K562 (cell line): ENCODE measurements at regions not wholly inside any gene's neighbourhood (a gene's known extent, or its start where the extent isn't known, plus 50 kb on each side); places are given as distances from the start of the nearest gene placed in this dataset.

ENCODE experiments used
- ATAC-seq: fragments of 200-7000 bp; cut with Tn5 transposase; 3 replicates; pipeline ENCODE4 v1.9.1; 2020; ENCODE audit warnings: moderate library complexity
- BruUV-seq: library from RNA; stranded (reverse); fragments of 400-500 nt; replicated peaks from 2 replicates; lab custom pipeline; 2021; lab: Mats Ljungman, UMichigan
- CTCF ChIA-PET: fragments of 300-600 bp; formaldehyde crosslinking; extraction: SDS; loops from one replicate; lab custom pipeline; 2021; ENCODE audit warnings: low intra/inter-chr PET ratio; lab: Yijun Ruan, JAX
- POLR2A ChIA-PET: fragments of 300-600, 350-650 bp; sonication (Branson Sonifier 250); formaldehyde crosslinking; extraction: SDS; loops from one replicate; lab custom pipeline; 2021; ENCODE audit warnings: antibody characterized with exemption, inconsistent platforms; lab: Yijun Ruan, JAX
- DNase-seq, 4 experiments: peaks; one replicate each; pipeline versions ENCODE4 v3.0.0 to v3.0.0-alpha.2; 2011 to 2018; ENCODE audit warnings: low spot score in 3 of 4, mixed read lengths in 3 of 4; ENCODE audit errors: extremely low read depth in 1 of 4
- FAIRE-seq: peaks from 2 replicates; lab custom pipeline; 2011; peaks lifted over from hg19 to GRCh38; lab: Jason Lieb, UNC
- H2AFZ ChIP-seq: 2 replicates; pipeline ENCODE4 v1.6.0; 2011; ENCODE audit warnings: low read depth, low read length, control low read depth, inconsistent platforms
- H3K27ac ChIP-seq: fragments of 200-600 bp; 3 replicates; pipeline ENCODE4 v1.8.0; 2011; ENCODE audit warnings: low read depth, mild to moderate bottlenecking, control low read depth, inconsistent platforms, low read length, moderate library complexity, mixed read lengths; ENCODE audit errors: extremely low read depth
- H3K27me3 ChIP-seq, 2 experiments: fragments of 300-600 bp in 1 of 2; 2 replicates in 1 of 2; 3 replicates in 1 of 2; pipeline versions ENCODE4 v1.6.0 to v1.8.0; 2011; ENCODE audit warnings: inconsistent platforms in 2 of 2, low read length in 2 of 2, mild to moderate bottlenecking in 1 of 2, mixed read lengths in 1 of 2, moderate library complexity in 1 of 2; ENCODE audit not compliant: control insufficient read depth in 2 of 2, insufficient read depth in 2 of 2
- H3K36me3 ChIP-seq: fragments of 300-600 bp; 3 replicates; pipeline ENCODE4 v1.8.0; 2011; ENCODE audit warnings: mild to moderate bottlenecking, low read length, inconsistent platforms; ENCODE audit not compliant: control insufficient read depth, insufficient read depth
- H3K4me1 ChIP-seq, 2 experiments: fragments of 200-600 bp in 1 of 2; replicated peaks in 1 of 2; 2 replicates in 1 of 2; 3 replicates in 1 of 2; pipeline versions ENCODE4 v1.5.1 to v1.8.0; 2011; ENCODE audit warnings: inconsistent platforms in 2 of 2, low read length in 2 of 2, mild to moderate bottlenecking in 1 of 2, mixed read lengths in 1 of 2, moderate library complexity in 1 of 2; ENCODE audit not compliant: control insufficient read depth in 2 of 2, insufficient read depth in 2 of 2
- H3K4me2 ChIP-seq: 2 replicates; pipeline ENCODE4 v1.6.1; 2011; ENCODE audit warnings: low read length, control low read depth, inconsistent platforms, mixed read lengths; ENCODE audit not compliant: insufficient read depth
- H3K4me3 ChIP-seq: fragments of 200-600 bp; sonication (generic), shearing (Covaris generic); 2 replicates; pipeline ENCODE4 v1.5.1; 2016; ENCODE audit warnings: control low read depth, inconsistent platforms
- H3K79me2 ChIP-seq: fragments of 200-600 bp; 3 replicates; pipeline ENCODE4 v1.8.0; 2011; ENCODE audit warnings: low read length, inconsistent platforms; ENCODE audit not compliant: control insufficient read depth, insufficient read depth
- H3K9ac ChIP-seq, 2 experiments: 2 replicates each; pipeline versions ENCODE4 v1.6.0 to v1.6.1; 2011; ENCODE audit warnings: low read depth in 2 of 2, low read length in 2 of 2, control low read depth in 1 of 2, inconsistent platforms in 1 of 2, mild to moderate bottlenecking in 1 of 2, mixed read lengths in 1 of 2; ENCODE audit not compliant: insufficient read depth in 1 of 2
- H3K9me1 ChIP-seq: one replicate; pipeline ENCODE4 v1.6.0; 2011; ENCODE audit warnings: inconsistent platforms, mild to moderate bottlenecking, low read length, moderate library complexity; ENCODE audit not compliant: control insufficient read depth, insufficient read depth
- H3K9me3 ChIP-seq: replicated peaks from 2 replicates; pipeline ENCODE4 v1.5.1; 2011; ENCODE audit warnings: low read depth, low read length, inconsistent platforms; ENCODE audit not compliant: control insufficient read depth, insufficient read depth
- H4K20me1 ChIP-seq: replicated peaks from 2 replicates; pipeline ENCODE4 v1.6.1; 2011; ENCODE audit warnings: low read length, inconsistent platforms, mixed read lengths; ENCODE audit not compliant: control insufficient read depth, insufficient read depth
- BRD4 ChIP-seq: fragments of 200-600 bp; sonication (generic); IDR thresholded peaks from 2 replicates; pipeline ENCODE4 v1.6.1; 2017; ENCODE audit warnings: inconsistent platforms
- HDAC3 ChIP-seq: fragments of 450-650 bp; IDR thresholded peaks from 2 replicates; pipeline ENCODE4 v1.6.1; 2018; ENCODE audit warnings: borderline replicate concordance, mild to moderate bottlenecking, moderate library complexity; ENCODE audit not compliant: partially characterized antibody
- LARP7 ChIP-seq: fragments of 450-650 bp; IDR thresholded peaks from 2 replicates; pipeline ENCODE4 v1.6.1; 2016
- POLR2AphosphoS5 ChIP-seq: IDR thresholded peaks from 2 replicates; pipeline ENCODE4 v1.6.1; 2011; ENCODE audit warnings: mild to moderate bottlenecking, low read depth, low read length, moderate library complexity; ENCODE audit not compliant: control insufficient read depth, insufficient read depth
- SRSF7 ChIP-seq: fragments of 200-400 bp; formaldehyde crosslinking; optimal IDR thresholded peaks from 2 replicates; pipeline ENCODE3; 2017; ENCODE audit warnings: mild to moderate bottlenecking, low read depth, low read length
- TAL1 ChIP-seq: fragments of 450-650 bp; IDR thresholded peaks from 2 replicates; pipeline ENCODE4 v1.6.1; 2016; ENCODE audit warnings: mild to moderate bottlenecking
- ZFP36 ChIP-seq: fragments of 150-350 bp; IDR thresholded peaks from 2 replicates; pipeline ENCODE4 v1.6.1; 2018; ENCODE audit warnings: low read length, low read depth; ENCODE audit not compliant: partially characterized antibody
- ZKSCAN1 ChIP-seq: fragments of 150-350 bp; IDR thresholded peaks from 2 replicates; pipeline ENCODE4 v1.6.1; 2016; ENCODE audit warnings: low read depth, low read length
- ZNF165 ChIP-seq: fragments of 250-450 bp; sonication (Bioruptor Pico); IDR thresholded peaks from 2 replicates; pipeline ENCODE4 v1.4.0; 2020; ENCODE audit warnings: borderline replicate concordance
- ZNF354B ChIP-seq: fragments of 250-450 bp; sonication (Bioruptor Pico); IDR thresholded peaks from 2 replicates; pipeline ENCODE4 v1.4.0; 2020
- ZNF445 ChIP-seq: fragments of 250-450 bp; sonication (Bioruptor Pico); IDR thresholded peaks from 2 replicates; pipeline ENCODE4 v1.4.0; 2020; ENCODE audit warnings: low read depth, mild to moderate bottlenecking, moderate library complexity
- ZNF551 ChIP-seq: fragments of 250-450 bp; sonication (Bioruptor Pico); IDR thresholded peaks from 2 replicates; pipeline ENCODE4 v1.5.0; 2021; ENCODE audit warnings: mild to moderate bottlenecking, moderate library complexity
- ZNF695 ChIP-seq: fragments of 450-650 bp; formaldehyde crosslinking; IDR thresholded peaks from 2 replicates; pipeline ENCODE4 v1.4.0; 2020; ENCODE audit warnings: mild to moderate bottlenecking, moderate library complexity
- WGBS: fragments of 100-300 bp; shearing (Covaris generic); methylation state at CpG from one replicate; pipeline ENCODE4 v1.1.6; 2016; ENCODE audit warnings: low coverage, mixed read lengths; ENCODE audit not compliant: insufficient coverage; ENCODE audit errors: missing lambda C conversion rate; 5-methylcytosine and 5-hydroxymethylcytosine counted together
- in situ Hi-C: fragments of 300-500 bp; cut with MboI; formaldehyde crosslinking; loops from 4 replicates; pipeline ENCODE4 v1.15.0; 2018; ENCODE audit warnings: inconsistent platforms, mixed read lengths
- intact Hi-C: fragments of 100-400 bp; cut with micrococcal nuclease; formaldehyde crosslinking; loops from 2 replicates; pipeline ENCODE4 v1.14.2; 2022
- TF ChIP-seq, protein P1 (sequence below): fragments of 250-450 bp; sonication (Bioruptor Pico); IDR thresholded peaks from 2 replicates; pipeline ENCODE4 v1.8.0; 2021; ENCODE audit warnings: mild to moderate bottlenecking, moderate library complexity
- TF ChIP-seq, protein P2 (sequence below), 3 experiments: fragments of 200-800 bp in 1 of 3; sonication (Bioruptor generic) in 1 of 3; sonication (generic) in 1 of 3; formaldehyde crosslinking in 1 of 3; IDR thresholded peaks; 2 replicates each; pipeline versions ENCODE4 v1.6.1 to v1.8.0; 2016 to 2022; ENCODE audit warnings: mild to moderate bottlenecking in 2 of 3, missing compliant biosample characterization in 2 of 3, missing genetic modification characterization in 2 of 3, missing genetic modification reagents in 1 of 3

DNA sequence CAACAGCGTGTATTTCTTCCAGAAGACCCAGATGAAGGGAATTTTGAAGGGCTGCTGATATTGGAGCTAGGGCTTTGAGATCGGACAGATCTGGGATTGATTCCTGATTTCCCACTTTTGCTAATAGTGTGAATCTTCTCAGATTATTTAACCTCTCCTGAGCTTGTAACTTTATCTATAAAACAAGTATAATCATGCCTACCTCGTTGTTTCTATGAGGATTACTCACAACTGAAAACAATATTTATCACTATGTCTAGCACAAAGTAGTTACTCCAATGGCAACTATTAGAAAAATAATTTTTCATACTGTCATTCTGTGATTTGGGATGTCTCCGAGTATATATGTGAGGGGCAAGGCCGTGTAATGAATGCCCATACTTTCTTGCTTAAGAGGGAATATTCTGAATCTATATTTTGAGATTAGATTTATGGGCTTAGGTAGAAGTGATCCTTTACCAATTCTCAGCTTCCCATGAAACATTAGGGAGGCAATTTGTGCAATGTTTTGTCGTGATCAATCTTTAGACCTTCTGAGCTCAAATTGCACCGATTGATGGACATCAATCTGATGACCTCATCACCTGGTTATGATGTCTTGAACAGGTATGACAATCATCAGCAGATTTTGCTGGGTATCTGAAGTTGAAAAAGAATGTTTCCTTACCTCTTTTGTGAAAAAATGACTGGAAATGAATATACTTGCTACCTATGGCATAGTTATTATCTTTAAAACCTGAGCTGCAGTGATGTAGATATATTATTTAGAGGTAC lies 339.9 kb downstream of the KCNS3 start:
- under 1% methylated on average over 7 of the region's 7 CpGs for WGBS
- ChIA-PET POLR2A (no interaction called here), CTCF (no interaction called here)
- Histone ChIP-seq H3K9ac (no peak overlapping the region), H3K9me3 (no peaks in the 10 kb centered on the region), H3K79me2 (no peaks in the 10 kb centered on the region), H3K4me3 (no peak overlapping the region), H3K9me1 (no peaks in the 10 kb centered on the region), H4K20me1 (no peaks in the 10 kb centered on the region), H3K4me2 (no peak overlapping the region), H2AFZ (no peak overlapping the region), H3K27ac (no peak overlapping the region), H3K27me3 (no peaks in the 10 kb centered on the region), H3K36me3 (no peaks in the 10 kb centered on the region), H3K4me1 (no peaks in the 10 kb centered on the region)
- no peak for TF ChIP-seq HDAC3
- no peak for TF ChIP-seq ZFP36
- DNase-seq (no peak), FAIRE-seq (no peak), ATAC-seq (no peak)
- BruUV-seq: no TSS peak
- intact Hi-C loops (no loop called here), in situ Hi-C loops (no loop called here)

DNA sequence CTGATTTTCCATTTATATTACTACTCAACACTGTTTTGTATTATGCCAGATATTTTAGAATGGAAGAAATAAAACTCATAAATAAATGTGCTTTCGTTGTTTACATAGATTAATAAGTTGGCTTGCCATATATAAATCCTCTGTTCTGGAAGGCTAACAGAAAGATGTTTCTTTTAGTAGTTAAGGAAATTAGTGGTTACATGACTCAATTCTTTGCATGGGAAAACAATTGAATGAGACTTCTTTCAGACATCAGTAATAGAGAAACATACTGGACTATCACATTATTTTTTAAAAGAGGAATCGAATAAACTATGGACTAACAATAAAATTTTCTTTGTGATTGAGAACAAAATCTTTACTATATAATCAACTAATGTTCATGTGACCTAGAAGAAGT lies 336.5 kb downstream of the KCNS3 start:
- Histone ChIP-seq H3K9me3 (no peaks in the 10 kb centered on the region), H4K20me1 (no peaks in the 10 kb centered on the region), H3K27ac (no peak overlapping the region), H3K36me3 (no peaks in the 10 kb centered on the region), H2AFZ (no peak overlapping the region), H3K9ac (no peak overlapping the region), H3K27me3 (no peaks in the 10 kb centered on the region), H3K9me1 (no peaks in the 10 kb centered on the region), H3K79me2 (no peaks in the 10 kb centered on the region), H3K4me1 (no peaks in the 10 kb centered on the region), H3K4me3 (no peak overlapping the region), H3K4me2 (no peak overlapping the region)
- CTCF ChIA-PET: no interaction called here
- BruUV-seq: no TSS peak
- FAIRE-seq (no peak), DNase-seq (no peak), ATAC-seq (no peak)
- in situ Hi-C loops (no loop called here), intact Hi-C loops (no loop called here)
- POLR2A ChIA-PET: no interaction called here
- WGBS: 0% methylated on average over 2 of the region's 2 CpGs
- TF ChIP-seq ZNF354B (CRISPR knock-in tag): no peak
- TF ChIP-seq, protein P1, sequence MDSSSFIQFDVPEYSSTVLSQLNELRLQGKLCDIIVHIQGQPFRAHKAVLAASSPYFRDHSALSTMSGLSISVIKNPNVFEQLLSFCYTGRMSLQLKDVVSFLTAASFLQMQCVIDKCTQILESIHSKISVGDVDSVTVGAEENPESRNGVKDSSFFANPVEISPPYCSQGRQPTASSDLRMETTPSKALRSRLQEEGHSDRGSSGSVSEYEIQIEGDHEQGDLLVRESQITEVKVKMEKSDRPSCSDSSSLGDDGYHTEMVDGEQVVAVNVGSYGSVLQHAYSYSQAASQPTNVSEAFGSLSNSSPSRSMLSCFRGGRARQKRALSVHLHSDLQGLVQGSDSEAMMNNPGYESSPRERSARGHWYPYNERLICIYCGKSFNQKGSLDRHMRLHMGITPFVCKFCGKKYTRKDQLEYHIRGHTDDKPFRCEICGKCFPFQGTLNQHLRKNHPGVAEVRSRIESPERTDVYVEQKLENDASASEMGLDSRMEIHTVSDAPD: no peak
- no peak for TF ChIP-seq ZKSCAN1
- TF ChIP-seq BRD4: no peak
- no peak for TF ChIP-seq ZNF445 (CRISPR knock-in tag)
- TF ChIP-seq LARP7: no peak
- no peak for TF ChIP-seq POLR2AphosphoS5
- no peak for TF ChIP-seq ZNF165 (CRISPR knock-in tag)
- TF ChIP-seq ZNF551 (CRISPR knock-in tag): no peak
- TF ChIP-seq, protein P2, sequence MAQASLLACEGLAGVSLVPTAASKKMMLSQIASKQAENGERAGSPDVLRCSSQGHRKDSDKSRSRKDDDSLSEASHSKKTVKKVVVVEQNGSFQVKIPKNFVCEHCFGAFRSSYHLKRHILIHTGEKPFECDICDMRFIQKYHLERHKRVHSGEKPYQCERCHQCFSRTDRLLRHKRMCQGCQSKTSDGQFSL (CRISPR knock-in tag; IDR thresholded peaks at IDR 0.05): no peak
- TF ChIP-seq, protein P2 (tag; IDR thresholded peaks at IDR 0.05): no peak
- no peak for TF ChIP-seq TAL1
- no peak for TF ChIP-seq ZNF695
- no peak for TF ChIP-seq SRSF7
